Panc1 (cell line): ENCODE measurements at regions not wholly inside any gene's neighbourhood (a gene's known extent, or its start where the extent isn't known, plus 50 kb on each side); places are given as distances from the start of the nearest gene placed in this dataset.

Source experiments
- ATAC-seq: fragments of 200-7000 bp; cut with Tn5 transposase; 2 replicates; pipeline ENCODE4 v1.9.1; 2020; ENCODE audit warnings: mild to moderate bottlenecking, moderate library complexity
- BruUV-seq: library from RNA; stranded (reverse); fragments of 400-500 nt; replicated peaks from 2 replicates; lab custom pipeline; 2021; lab: Mats Ljungman, UMichigan
- CTCF ChIA-PET: fragments of 300-600 bp; sonication (Branson Sonifier 250); formaldehyde crosslinking; loops from one replicate; lab custom pipeline; 2022; ENCODE audit warnings: antibody characterized with exemption; lab: Charles Lee
- POLR2A ChIA-PET: fragments of 300-600 bp; sonication (Branson Sonifier 250); formaldehyde crosslinking; loops from one replicate; lab custom pipeline; 2022; ENCODE audit warnings: antibody characterized with exemption; lab: Charles Lee
- DNase-seq: peaks from one replicate; pipeline ENCODE4 v3.0.0-alpha.2; 2010; ENCODE audit warnings: low read depth, low spot score
- H3K27ac ChIP-seq: 2 replicates; pipeline ENCODE4 v1.5.1; 2011; ENCODE audit warnings: mild to moderate bottlenecking, low read length, inconsistent platforms
- H3K27me3 ChIP-seq: fragments of 200-500 bp; sonication (Bioruptor generic); 2 replicates; pipeline ENCODE4 v1.6.0; 2014; ENCODE audit warnings: low read length, inconsistent platforms; ENCODE audit not compliant: control insufficient read depth, insufficient read depth
- H3K36me3 ChIP-seq: fragments of 200-500 bp; sonication (Bioruptor generic); 2 replicates; pipeline ENCODE4 v1.5.1; 2014; ENCODE audit warnings: inconsistent platforms, mild to moderate bottlenecking, low read length, moderate library complexity; ENCODE audit not compliant: control insufficient read depth, insufficient read depth
- H3K4me1 ChIP-seq: 2 replicates; pipeline ENCODE4 v1.5.1; 2011; ENCODE audit warnings: inconsistent platforms, mild to moderate bottlenecking, low read length, moderate library complexity; ENCODE audit not compliant: control insufficient read depth, insufficient read depth
- H3K4me3 ChIP-seq, 2 experiments: 2 replicates each; pipeline ENCODE4 v1.5.1; 2011 to 2012; ENCODE audit warnings: low read depth in 2 of 2, low read length in 2 of 2, mild to moderate bottlenecking in 2 of 2, inconsistent platforms in 1 of 2, moderate library complexity in 1 of 2
- H3K9me3 ChIP-seq: fragments of 200-500 bp; sonication (Bioruptor generic); 2 replicates; pipeline ENCODE4 v1.5.1; 2014; ENCODE audit warnings: low read depth, mild to moderate bottlenecking, inconsistent platforms, low read length, moderate library complexity; ENCODE audit not compliant: control insufficient read depth, insufficient read depth
- POLR2AphosphoS5 ChIP-seq: IDR thresholded peaks from 2 replicates; pipeline ENCODE4 v1.6.1; 2012; ENCODE audit warnings: mild to moderate bottlenecking, low read depth, low read length, moderate library complexity
- SIN3A ChIP-seq: IDR thresholded peaks from 2 replicates; pipeline ENCODE4 v1.6.1; 2012; ENCODE audit warnings: low read depth, mild to moderate bottlenecking, low read length, moderate library complexity, borderline replicate concordance; ENCODE audit not compliant: insufficient read depth
- TCF7L2 ChIP-seq: IDR thresholded peaks from 2 replicates; pipeline ENCODE4 v1.6.1; 2011; ENCODE audit warnings: mild to moderate bottlenecking, low read depth, low read length, inconsistent platforms
- in situ Hi-C: cut with HindIII; loops from 2 replicates; pipeline ENCODE4 v1.10.0; 2016; ENCODE audit warnings: low sequenced_read_pairs, low pct_unique_long_range_greater_than_20kb
- intact Hi-C: fragments of 100-400 bp; cut with micrococcal nuclease; formaldehyde crosslinking; loops from one replicate; pipeline ENCODE4 v1.10.0; 2022; ENCODE audit not compliant: unreplicated experiment
- TF ChIP-seq, protein P1 (sequence below), 2 experiments: IDR thresholded peaks; 2 replicates each; pipeline ENCODE4 v1.6.1; 2011 to 2012; ENCODE audit warnings: low read depth in 2 of 2, control low read depth in 1 of 2, low read length in 1 of 2, mild to moderate bottlenecking in 1 of 2, moderate library complexity in 1 of 2; ENCODE audit not compliant: insufficient read depth in 1 of 2
- TF ChIP-seq, protein P2 (sequence below): fragments of 450-650 bp; IDR thresholded peaks from 2 replicates; pipeline ENCODE4 v1.5.1; 2017; ENCODE audit warnings: mild to moderate bottlenecking

GRCh38 chr13:47350334-47351124, 453.7 kb upstream of the HTR2A start:
- ChIA-PET POLR2A (no interaction called here), CTCF (no interaction called here)
- H3K4me1 ChIP-seq, result no peaks in the 10 kb centered on the region
- DNase-seq, result no peak
- ATAC-seq, result no peak
- no peaks in the 10 kb centered on the region for H3K9me3 ChIP-seq
- no peaks in the 10 kb centered on the region for H3K36me3 ChIP-seq
- H3K27me3 ChIP-seq, result no peaks in the 10 kb centered on the region
- intact Hi-C loops, result no loop called here
- in situ Hi-C loops, result no loop called here
- no peak overlapping the region for H3K4me3 ChIP-seq
- no TSS peak for BruUV-seq
- no peak for TF ChIP-seq POLR2AphosphoS5
- TF ChIP-seq SIN3A, result no peak
- TF ChIP-seq, protein P1, sequence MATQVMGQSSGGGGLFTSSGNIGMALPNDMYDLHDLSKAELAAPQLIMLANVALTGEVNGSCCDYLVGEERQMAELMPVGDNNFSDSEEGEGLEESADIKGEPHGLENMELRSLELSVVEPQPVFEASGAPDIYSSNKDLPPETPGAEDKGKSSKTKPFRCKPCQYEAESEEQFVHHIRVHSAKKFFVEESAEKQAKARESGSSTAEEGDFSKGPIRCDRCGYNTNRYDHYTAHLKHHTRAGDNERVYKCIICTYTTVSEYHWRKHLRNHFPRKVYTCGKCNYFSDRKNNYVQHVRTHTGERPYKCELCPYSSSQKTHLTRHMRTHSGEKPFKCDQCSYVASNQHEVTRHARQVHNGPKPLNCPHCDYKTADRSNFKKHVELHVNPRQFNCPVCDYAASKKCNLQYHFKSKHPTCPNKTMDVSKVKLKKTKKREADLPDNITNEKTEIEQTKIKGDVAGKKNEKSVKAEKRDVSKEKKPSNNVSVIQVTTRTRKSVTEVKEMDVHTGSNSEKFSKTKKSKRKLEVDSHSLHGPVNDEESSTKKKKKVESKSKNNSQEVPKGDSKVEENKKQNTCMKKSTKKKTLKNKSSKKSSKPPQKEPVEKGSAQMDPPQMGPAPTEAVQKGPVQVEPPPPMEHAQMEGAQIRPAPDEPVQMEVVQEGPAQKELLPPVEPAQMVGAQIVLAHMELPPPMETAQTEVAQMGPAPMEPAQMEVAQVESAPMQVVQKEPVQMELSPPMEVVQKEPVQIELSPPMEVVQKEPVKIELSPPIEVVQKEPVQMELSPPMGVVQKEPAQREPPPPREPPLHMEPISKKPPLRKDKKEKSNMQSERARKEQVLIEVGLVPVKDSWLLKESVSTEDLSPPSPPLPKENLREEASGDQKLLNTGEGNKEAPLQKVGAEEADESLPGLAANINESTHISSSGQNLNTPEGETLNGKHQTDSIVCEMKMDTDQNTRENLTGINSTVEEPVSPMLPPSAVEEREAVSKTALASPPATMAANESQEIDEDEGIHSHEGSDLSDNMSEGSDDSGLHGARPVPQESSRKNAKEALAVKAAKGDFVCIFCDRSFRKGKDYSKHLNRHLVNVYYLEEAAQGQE (IDR thresholded peaks at IDR 0.05; ENCODE audit: insufficient read depth in 1 of 2, low read depth in 2 of 2, low read length in 1 of 2), result no peak
- TF ChIP-seq, protein P2, sequence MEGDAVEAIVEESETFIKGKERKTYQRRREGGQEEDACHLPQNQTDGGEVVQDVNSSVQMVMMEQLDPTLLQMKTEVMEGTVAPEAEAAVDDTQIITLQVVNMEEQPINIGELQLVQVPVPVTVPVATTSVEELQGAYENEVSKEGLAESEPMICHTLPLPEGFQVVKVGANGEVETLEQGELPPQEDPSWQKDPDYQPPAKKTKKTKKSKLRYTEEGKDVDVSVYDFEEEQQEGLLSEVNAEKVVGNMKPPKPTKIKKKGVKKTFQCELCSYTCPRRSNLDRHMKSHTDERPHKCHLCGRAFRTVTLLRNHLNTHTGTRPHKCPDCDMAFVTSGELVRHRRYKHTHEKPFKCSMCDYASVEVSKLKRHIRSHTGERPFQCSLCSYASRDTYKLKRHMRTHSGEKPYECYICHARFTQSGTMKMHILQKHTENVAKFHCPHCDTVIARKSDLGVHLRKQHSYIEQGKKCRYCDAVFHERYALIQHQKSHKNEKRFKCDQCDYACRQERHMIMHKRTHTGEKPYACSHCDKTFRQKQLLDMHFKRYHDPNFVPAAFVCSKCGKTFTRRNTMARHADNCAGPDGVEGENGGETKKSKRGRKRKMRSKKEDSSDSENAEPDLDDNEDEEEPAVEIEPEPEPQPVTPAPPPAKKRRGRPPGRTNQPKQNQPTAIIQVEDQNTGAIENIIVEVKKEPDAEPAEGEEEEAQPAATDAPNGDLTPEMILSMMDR, result no peak
- TF ChIP-seq TCF7L2, result no peak
- H3K27ac ChIP-seq, result no peak overlapping the region

DNA sequence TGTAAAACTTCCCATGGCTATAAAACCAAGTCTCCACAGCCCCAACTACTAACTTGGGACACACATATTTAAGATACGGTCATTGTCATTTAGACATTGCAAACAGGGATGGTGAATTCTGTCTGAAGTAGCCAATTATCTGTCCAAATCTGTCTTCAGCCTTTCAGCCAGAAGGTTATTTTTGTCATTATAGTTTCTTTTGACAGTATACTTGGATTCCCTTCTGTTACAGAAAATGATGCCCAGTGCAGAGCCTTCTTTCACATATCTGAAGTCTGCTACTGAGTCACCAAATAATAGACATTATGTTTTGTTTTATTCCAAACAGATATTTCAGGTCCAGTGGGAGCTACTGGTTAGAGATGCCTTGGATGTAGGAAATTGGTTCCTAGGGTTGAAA, 452.4 kb upstream of the HTR2A start:
- ChIA-PET POLR2A (no interaction called here), CTCF (no interaction called here)
- no TSS peak for BruUV-seq
- in situ Hi-C loops (no loop called here), intact Hi-C loops (no loop called here)
- Histone ChIP-seq H3K9me3 (no peaks in the 10 kb centered on the region), H3K27me3 (no peaks in the 10 kb centered on the region), H3K4me3 (no peak overlapping the region), H3K27ac (no peak overlapping the region), H3K36me3 (no peaks in the 10 kb centered on the region), H3K4me1 (no peaks in the 10 kb centered on the region)
- DNase-seq (no peak), ATAC-seq (no peak)
- no peak for TF ChIP-seq POLR2AphosphoS5
- TF ChIP-seq, protein P1 (IDR thresholded peaks at IDR 0.05; ENCODE audit: insufficient read depth in 1 of 2, low read depth in 2 of 2, low read length in 1 of 2), result no peak
- no peak for TF ChIP-seq SIN3A
- TF ChIP-seq, protein P2, result no peak
- no peak for TF ChIP-seq TCF7L2
